ENCODE measurements at regions not wholly inside any gene's neighbourhood (a gene's known extent, or its start where the extent isn't known, plus 50 kb on each side); places are given as distances from the start of the nearest gene placed in this dataset.

DNA sequence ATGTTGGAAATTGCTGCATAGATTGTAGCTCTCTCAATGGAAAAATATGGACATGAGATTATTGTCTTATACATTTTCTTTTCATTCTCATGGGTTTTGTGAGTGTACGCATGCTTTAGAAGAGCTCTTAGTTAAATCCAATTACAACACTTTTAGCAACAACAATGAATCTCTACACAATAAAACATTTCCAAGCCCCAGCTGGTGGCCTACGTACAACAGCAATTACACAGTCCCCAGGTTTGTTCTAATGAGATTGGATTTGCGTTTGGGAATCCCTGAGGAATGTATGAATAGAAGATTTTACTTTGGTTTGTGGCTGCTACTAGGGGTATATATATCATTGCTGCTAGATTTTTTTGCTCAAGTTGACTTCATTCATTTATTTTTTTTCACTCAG, 98.6 kb downstream of the FHDC1 start:
- no peak overlapping the region for H3K4me3 Mint-ChIP-seq (ENCODE audit: unreplicated experiment)
- intact Hi-C loops (cut with micrococcal nuclease), result no loop called here

DNA sequence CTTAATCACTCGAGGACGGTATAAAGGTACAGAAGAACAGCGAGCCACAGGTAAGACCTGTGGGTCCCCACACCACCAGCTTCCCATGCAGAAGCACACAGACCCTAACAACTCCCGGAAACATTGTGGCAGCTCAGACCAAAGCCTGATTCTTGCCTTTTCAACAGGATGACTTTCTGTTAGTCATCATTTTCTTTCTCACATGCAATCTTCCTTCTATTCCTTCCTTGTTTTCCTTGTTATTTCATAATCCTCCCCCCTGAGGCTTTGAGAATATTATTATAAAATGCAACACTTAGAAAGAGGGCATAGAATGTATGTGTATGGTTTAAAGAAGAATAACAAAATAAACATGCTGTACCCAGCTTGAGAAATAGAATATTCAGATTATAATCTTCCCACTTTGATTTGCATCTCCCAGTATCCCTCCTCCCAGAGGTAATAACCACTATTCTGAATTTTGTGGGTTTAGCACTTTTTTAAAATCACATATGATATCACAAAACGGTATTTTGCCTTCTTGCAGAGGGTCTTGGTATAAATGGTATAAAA, 100.9 kb downstream of the FHDC1 start:
- ChIA-PET POLR2A (interaction anchor here (0.6 kb wide), 1 partner anchor 1857 kb away, joined by 4 read pairs; no protein-coding TSS in a partner anchor), CTCF (interaction anchor here (0.6 kb wide), 3 partner anchors 87 to 101 kb away, joined by 3 read pairs; no protein-coding TSS in a partner anchor)
- intact Hi-C loops (cut with micrococcal nuclease), result no loop called here
- Mint-ChIP-seq H3K27ac (ENCODE audit: low read depth, unreplicated experiment) (no peak overlapping the region), H3K9me3 (ENCODE audit: unreplicated experiment) (no peaks in the 10 kb centered on the region), H3K4me3 (ENCODE audit: unreplicated experiment) (no peak overlapping the region), H3K4me1 (ENCODE audit: insufficient read depth, unreplicated experiment) (peaks cover 14% of the 10 kb centered on the region), H3K27me3 (ENCODE audit: insufficient read depth, unreplicated experiment) (no peaks in the 10 kb centered on the region), H3K36me3 (ENCODE audit: insufficient read depth, unreplicated experiment) (no peaks in the 10 kb centered on the region)
- DNase-seq (ENCODE audit: unreplicated experiment), result peak; percentile 56
- TF ChIP-seq, protein P1, sequence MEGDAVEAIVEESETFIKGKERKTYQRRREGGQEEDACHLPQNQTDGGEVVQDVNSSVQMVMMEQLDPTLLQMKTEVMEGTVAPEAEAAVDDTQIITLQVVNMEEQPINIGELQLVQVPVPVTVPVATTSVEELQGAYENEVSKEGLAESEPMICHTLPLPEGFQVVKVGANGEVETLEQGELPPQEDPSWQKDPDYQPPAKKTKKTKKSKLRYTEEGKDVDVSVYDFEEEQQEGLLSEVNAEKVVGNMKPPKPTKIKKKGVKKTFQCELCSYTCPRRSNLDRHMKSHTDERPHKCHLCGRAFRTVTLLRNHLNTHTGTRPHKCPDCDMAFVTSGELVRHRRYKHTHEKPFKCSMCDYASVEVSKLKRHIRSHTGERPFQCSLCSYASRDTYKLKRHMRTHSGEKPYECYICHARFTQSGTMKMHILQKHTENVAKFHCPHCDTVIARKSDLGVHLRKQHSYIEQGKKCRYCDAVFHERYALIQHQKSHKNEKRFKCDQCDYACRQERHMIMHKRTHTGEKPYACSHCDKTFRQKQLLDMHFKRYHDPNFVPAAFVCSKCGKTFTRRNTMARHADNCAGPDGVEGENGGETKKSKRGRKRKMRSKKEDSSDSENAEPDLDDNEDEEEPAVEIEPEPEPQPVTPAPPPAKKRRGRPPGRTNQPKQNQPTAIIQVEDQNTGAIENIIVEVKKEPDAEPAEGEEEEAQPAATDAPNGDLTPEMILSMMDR (IDR thresholded peaks at IDR 0.05; ENCODE audit: unreplicated experiment), result no peak
- BruUV-seq (replicated peaks), result no TSS peak

More for the DNA sequence above, 98.6 kb downstream of the FHDC1 start:
- Mint-ChIP-seq H3K4me1 (ENCODE audit: insufficient read depth, unreplicated experiment) (peaks cover 14% of the 10 kb centered on the region), H3K27me3 (ENCODE audit: insufficient read depth, unreplicated experiment) (no peaks in the 10 kb centered on the region), H3K9me3 (ENCODE audit: unreplicated experiment) (peaks cover 9% of the 10 kb centered on the region), H3K36me3 (ENCODE audit: insufficient read depth, unreplicated experiment) (no peaks in the 10 kb centered on the region), H3K27ac (ENCODE audit: low read depth, unreplicated experiment) (no peak overlapping the region)
- BruUV-seq (replicated peaks), result no TSS peak
- ChIA-PET CTCF (no interaction called here), POLR2A (no interaction called here)
- TF ChIP-seq, protein P1 (IDR thresholded peaks at IDR 0.05; ENCODE audit: unreplicated experiment), result no peak
- no peak for DNase-seq (ENCODE audit: unreplicated experiment)

DNA sequence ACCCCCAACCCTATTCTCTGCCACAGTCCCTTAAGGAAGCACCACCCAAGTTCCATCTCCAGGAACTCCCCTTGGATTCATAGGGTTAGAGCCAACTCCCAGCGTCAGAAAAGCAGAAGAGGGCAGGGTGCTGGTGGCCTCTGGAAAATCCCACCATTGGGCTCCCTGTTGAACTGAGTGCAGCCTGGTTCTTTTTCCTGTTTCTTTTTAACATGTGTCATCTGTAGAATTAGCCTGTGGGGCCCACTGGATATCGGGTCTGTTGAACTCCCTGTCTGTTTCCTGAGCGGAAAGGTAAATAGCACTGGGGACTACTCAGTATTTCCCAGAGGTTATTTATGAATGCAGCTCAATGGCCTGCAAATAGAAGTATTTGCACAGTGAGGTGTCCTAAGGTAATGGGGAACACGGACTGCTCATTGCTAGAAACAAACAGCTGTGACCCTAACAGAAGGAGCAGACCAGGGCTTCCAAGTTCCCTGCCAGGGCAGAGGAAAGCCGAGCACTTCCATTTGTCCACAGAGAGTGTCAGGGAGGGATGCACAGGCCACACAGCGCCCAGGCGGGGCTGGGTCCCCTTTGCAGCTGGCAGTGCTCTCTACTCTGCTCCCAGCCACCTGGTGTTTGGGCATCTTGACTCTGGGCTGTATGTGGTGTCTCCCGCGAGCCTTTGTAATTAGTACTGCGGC, 102.6 kb downstream of the FHDC1 start:
- no TSS peak for BruUV-seq (replicated peaks)
- no peak overlapping the region for H3K4me3 Mint-ChIP-seq (ENCODE audit: unreplicated experiment)
- H3K27me3 Mint-ChIP-seq (ENCODE audit: insufficient read depth, unreplicated experiment), result no peaks in the 10 kb centered on the region
- no peak for DNase-seq (ENCODE audit: unreplicated experiment)
- no peaks in the 10 kb centered on the region for H3K36me3 Mint-ChIP-seq (ENCODE audit: insufficient read depth, unreplicated experiment)
- peaks cover 14% of the 10 kb centered on the region for H3K4me1 Mint-ChIP-seq (ENCODE audit: insufficient read depth, unreplicated experiment)
- intact Hi-C loops (cut with micrococcal nuclease), result no loop called here
- ChIA-PET POLR2A (no interaction called here), CTCF (interaction anchor here (1.0 to 1.4 kb wide), 2 partner anchors 36 to 44 kb away, joined by 3 read pairs; no protein-coding TSS in a partner anchor)
- no peak overlapping the region for H3K27ac Mint-ChIP-seq (ENCODE audit: low read depth, unreplicated experiment)
- TF ChIP-seq, protein P1 (IDR thresholded peaks at IDR 0.05; ENCODE audit: unreplicated experiment), result no peak
- no peaks in the 10 kb centered on the region for H3K9me3 Mint-ChIP-seq (ENCODE audit: unreplicated experiment)

DNA sequence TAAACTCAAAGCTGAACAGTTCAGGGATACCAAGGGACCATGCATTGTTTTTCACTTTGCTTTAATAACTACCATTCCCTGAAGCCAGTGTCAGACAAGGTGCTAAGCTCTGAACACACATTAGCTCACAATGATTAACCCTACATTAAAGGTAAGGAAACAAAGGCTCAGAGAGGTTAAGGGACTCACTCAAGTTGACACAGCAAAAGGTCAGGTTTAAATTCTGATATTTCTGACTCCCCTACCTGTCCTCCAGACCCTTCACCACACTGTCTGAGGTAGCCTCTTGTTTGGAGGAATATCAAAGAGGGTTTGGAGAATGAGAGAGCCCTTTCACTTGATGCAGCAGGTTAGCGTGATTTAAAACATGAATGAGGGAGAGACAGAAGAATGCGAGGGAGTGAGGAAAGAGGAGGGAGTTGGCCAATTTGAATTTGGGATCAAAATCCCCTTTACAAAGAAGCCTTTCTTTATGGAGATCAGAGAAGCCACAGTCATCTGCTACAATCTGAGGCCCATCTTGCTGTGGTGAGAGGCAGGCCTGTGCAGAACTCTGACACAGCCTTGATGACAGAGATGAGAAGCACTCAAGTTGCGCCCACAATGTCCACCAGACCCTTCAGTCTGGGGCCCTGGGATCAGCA, 103.5 kb downstream of the FHDC1 start:
- Mint-ChIP-seq H3K27me3 (ENCODE audit: insufficient read depth, unreplicated experiment) (no peaks in the 10 kb centered on the region), H3K9me3 (ENCODE audit: unreplicated experiment) (no peaks in the 10 kb centered on the region), H3K4me3 (ENCODE audit: unreplicated experiment) (no peak overlapping the region), H3K4me1 (ENCODE audit: insufficient read depth, unreplicated experiment) (peaks cover 14% of the 10 kb centered on the region), H3K27ac (ENCODE audit: low read depth, unreplicated experiment) (no peak overlapping the region), H3K36me3 (ENCODE audit: insufficient read depth, unreplicated experiment) (no peaks in the 10 kb centered on the region)
- BruUV-seq (replicated peaks), result no TSS peak
- ChIA-PET POLR2A (no interaction called here), CTCF (interaction anchor here (1.0 to 1.4 kb wide), 2 partner anchors 37 to 44 kb away, joined by 3 read pairs; no protein-coding TSS in a partner anchor)
- TF ChIP-seq, protein P1 (IDR thresholded peaks at IDR 0.05; ENCODE audit: unreplicated experiment), result no peak
- intact Hi-C loops (cut with micrococcal nuclease), result no loop called here
- DNase-seq (ENCODE audit: unreplicated experiment), result no peak
